DND-41 (cell line): ENCODE measurements at regions not wholly inside any gene's neighbourhood (a gene's known extent, or its start where the extent isn't known, plus 50 kb on each side); places are given as distances from the start of the nearest gene placed in this dataset.

ENCODE experiments used
- ATAC-seq: fragments of 200-7000 bp; cut with Tn5 transposase; 3 replicates; pipeline ENCODE4 v1.9.1; 2021; ENCODE audit warnings: low read depth; ENCODE audit not compliant: insufficient read depth
- DNase-seq: peaks from one replicate; pipeline ENCODE4 v3.0.0-alpha.2; 2020
- H2AFZ ChIP-seq: 2 replicates; pipeline ENCODE4 v1.6.0; 2012; ENCODE audit warnings: low read depth, low read length
- H3K27ac ChIP-seq: 2 replicates; pipeline ENCODE4 v1.5.1; 2012; ENCODE audit warnings: low read length, inconsistent platforms
- H3K27me3 ChIP-seq: fragments of 200-600 bp; sonication (generic); 2 replicates; pipeline ENCODE4 v1.6.0; 2012; ENCODE audit warnings: low read length, mild to moderate bottlenecking, inconsistent platforms; ENCODE audit not compliant: insufficient read depth, poor library complexity
- H3K36me3 ChIP-seq: 2 replicates; pipeline ENCODE4 v1.5.1; 2012; ENCODE audit warnings: low read length, inconsistent platforms; ENCODE audit not compliant: insufficient read depth
- H3K4me1 ChIP-seq: 2 replicates; pipeline ENCODE4 v1.5.1; 2012; ENCODE audit warnings: mild to moderate bottlenecking, low read length; ENCODE audit not compliant: insufficient read depth
- H3K4me2 ChIP-seq: 2 replicates; pipeline ENCODE4 v1.6.0; 2012; ENCODE audit warnings: mild to moderate bottlenecking, moderate library complexity, low read length, inconsistent platforms; ENCODE audit not compliant: insufficient read depth
- H3K4me3 ChIP-seq, 2 experiments: fragments of 200-600 bp in 1 of 2; shearing (Covaris generic) in 1 of 2; 2 replicates each; pipeline ENCODE4 v1.5.1; 2012 to 2016; ENCODE audit warnings: inconsistent platforms in 2 of 2, low read length in 2 of 2, mild to moderate bottlenecking in 2 of 2, low read depth in 1 of 2, moderate library complexity in 1 of 2
- H3K79me2 ChIP-seq: 2 replicates; pipeline ENCODE4 v1.6.0; 2012; ENCODE audit warnings: low read length, inconsistent platforms; ENCODE audit not compliant: insufficient read depth
- H3K9ac ChIP-seq: 2 replicates; pipeline ENCODE4 v1.6.0; 2012; ENCODE audit warnings: low read depth, mild to moderate bottlenecking, inconsistent platforms, low read length, moderate library complexity
- H3K9me3 ChIP-seq: 2 replicates; pipeline ENCODE4 v1.5.1; 2012; ENCODE audit warnings: low read length, moderate library complexity, mild to moderate bottlenecking, inconsistent platforms; ENCODE audit not compliant: insufficient read depth, severe bottlenecking
- H4K20me1 ChIP-seq: 2 replicates; pipeline ENCODE4 v1.6.0; 2012; ENCODE audit warnings: low read length; ENCODE audit not compliant: insufficient read depth
- EZH2 ChIP-seq: IDR thresholded peaks from 3 replicates; pipeline ENCODE4 v1.6.1; 2012; ENCODE audit warnings: borderline replicate concordance, low read depth, mild to moderate bottlenecking, moderate library complexity, low read length, inconsistent platforms; ENCODE audit not compliant: severe bottlenecking
- TF ChIP-seq, protein P1 (sequence below): IDR thresholded peaks from 2 replicates; pipeline ENCODE4 v1.5.1; 2012; ENCODE audit warnings: borderline replicate concordance, low read length, moderate library complexity, mild to moderate bottlenecking; ENCODE audit not compliant: poor library complexity, severe bottlenecking; ENCODE audit errors: extremely low read depth

DNA sequence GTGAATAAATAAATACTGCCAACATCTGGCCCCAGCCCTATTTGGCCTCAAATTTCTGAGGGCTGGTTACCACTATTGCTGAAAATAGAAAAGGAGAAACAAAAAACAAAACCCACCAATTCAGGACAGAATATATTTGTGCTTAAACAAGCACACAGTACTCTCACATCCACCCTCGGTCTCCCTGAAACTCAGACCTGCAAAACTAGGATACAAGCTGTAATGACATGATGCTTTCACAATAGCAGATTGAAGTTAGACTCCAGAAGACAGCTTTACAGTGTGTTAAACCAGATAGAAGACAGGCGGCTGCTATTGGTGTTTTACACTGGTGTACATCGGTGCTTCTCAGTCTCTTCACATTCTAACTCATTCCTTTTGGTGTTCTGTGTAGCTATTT, 214.9 kb upstream of the DMRT1 start:
- no peak for TF ChIP-seq EZH2
- TF ChIP-seq, protein P1, sequence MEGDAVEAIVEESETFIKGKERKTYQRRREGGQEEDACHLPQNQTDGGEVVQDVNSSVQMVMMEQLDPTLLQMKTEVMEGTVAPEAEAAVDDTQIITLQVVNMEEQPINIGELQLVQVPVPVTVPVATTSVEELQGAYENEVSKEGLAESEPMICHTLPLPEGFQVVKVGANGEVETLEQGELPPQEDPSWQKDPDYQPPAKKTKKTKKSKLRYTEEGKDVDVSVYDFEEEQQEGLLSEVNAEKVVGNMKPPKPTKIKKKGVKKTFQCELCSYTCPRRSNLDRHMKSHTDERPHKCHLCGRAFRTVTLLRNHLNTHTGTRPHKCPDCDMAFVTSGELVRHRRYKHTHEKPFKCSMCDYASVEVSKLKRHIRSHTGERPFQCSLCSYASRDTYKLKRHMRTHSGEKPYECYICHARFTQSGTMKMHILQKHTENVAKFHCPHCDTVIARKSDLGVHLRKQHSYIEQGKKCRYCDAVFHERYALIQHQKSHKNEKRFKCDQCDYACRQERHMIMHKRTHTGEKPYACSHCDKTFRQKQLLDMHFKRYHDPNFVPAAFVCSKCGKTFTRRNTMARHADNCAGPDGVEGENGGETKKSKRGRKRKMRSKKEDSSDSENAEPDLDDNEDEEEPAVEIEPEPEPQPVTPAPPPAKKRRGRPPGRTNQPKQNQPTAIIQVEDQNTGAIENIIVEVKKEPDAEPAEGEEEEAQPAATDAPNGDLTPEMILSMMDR: no peak
- Histone ChIP-seq H3K4me1 (peaks cover 36% of the 10 kb centered on the region), H3K27me3 (no peaks in the 10 kb centered on the region), H3K27ac (no peak overlapping the region), H3K4me3 (no peak overlapping the region), H3K36me3 (no peaks in the 10 kb centered on the region), H3K9ac (no peak overlapping the region), H4K20me1 (no peaks in the 10 kb centered on the region), H3K4me2 (no peak overlapping the region), H3K79me2 (peaks cover 3% of the 10 kb centered on the region; the same call in 1 of the 2 replicates), H3K9me3 (no peaks in the 10 kb centered on the region), H2AFZ (no peak overlapping the region)
- no peak for DNase-seq
- ATAC-seq: no peak

DNA sequence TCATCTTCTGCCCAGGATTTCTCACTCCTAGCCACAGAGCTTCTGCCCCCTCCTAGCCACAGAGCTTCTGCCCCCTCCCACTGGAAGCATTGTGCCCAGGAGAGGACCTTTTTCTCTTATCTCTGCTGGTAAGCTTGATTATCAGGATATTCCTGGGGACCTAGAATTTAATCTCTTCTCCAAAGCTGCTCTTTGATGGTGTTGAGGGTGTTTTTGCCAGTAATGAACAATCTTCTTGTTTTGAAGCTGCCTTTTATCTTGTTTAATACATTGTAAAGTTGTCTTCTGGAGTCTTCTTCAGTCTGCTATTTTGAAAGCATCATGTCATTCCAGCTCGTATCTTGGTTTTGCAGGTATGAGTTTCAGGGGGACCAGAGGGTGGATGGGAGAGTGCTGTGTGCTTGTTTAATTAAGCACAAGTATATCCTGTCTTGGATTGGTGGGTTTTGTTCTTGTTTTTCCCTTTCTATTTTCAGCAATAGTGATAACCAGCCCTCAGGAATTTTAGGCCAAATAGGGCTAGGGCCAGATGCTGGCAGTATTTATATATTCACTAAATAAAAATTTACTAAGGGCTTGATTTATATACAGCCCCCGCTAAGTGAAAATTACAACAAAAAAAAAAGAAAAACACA, 214.0 kb upstream of the DMRT1 start:
- peaks cover 3% of the 10 kb centered on the region; the same call in 1 of the 2 replicates for H3K79me2 ChIP-seq
- no peak overlapping the region for H2AFZ ChIP-seq
- no peak for ATAC-seq

DNA sequence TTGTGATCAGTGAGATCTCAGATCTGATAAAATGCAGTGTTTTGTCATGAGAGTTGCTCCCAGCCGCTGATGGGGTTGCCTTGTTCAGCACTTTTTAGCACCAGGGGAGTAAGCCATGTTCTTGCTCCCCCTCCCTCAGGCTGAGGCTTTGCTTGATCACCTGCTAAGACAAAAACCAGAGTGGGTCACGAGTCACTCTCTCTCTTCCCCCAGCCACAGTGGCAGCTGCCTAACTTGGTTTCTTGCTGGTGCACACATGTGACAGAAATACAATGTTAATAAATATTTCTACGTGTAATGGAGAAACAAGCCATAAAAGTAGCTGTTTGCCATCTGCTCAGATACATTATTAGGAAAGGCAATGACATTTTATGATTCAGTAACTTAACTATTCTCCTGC, 212.4 kb upstream of the DMRT1 start:
- Histone ChIP-seq H3K27me3 (no peaks in the 10 kb centered on the region), H3K36me3 (no peaks in the 10 kb centered on the region), H3K9me3 (peaks cover 8% of the 10 kb centered on the region), H3K4me3 (0 out of 4 replicates have a peak overlapping the region, but pooled peaks of 1 of the 2 experiments have one; percentile 23), H3K4me2 (peak overlapping the region; percentile 54), H3K27ac (peak overlapping the region; percentile 98), H4K20me1 (no peaks in the 10 kb centered on the region), H3K9ac (peak overlapping the region; percentile 42), H2AFZ (no peak overlapping the region), H3K79me2 (peaks cover 3% of the 10 kb centered on the region; the same call in 1 of the 2 replicates), H3K4me1 (peaks cover 51% of the 10 kb centered on the region)
- peak; percentile 67 for ATAC-seq
- TF ChIP-seq, protein P1: no peak
- TF ChIP-seq EZH2: no peak
- DNase-seq: peak; percentile 57

More for the DNA sequence above, 214.0 kb upstream of the DMRT1 start:
- H4K20me1 ChIP-seq: no peaks in the 10 kb centered on the region
- no peak overlapping the region for H3K4me3 ChIP-seq
- no peak overlapping the region for H3K27ac ChIP-seq
- peaks cover 45% of the 10 kb centered on the region for H3K4me1 ChIP-seq
- H3K9ac ChIP-seq: no peak overlapping the region
- H3K27me3 ChIP-seq: no peaks in the 10 kb centered on the region
- no peak overlapping the region for H3K4me2 ChIP-seq
- no peak for DNase-seq
- no peaks in the 10 kb centered on the region for H3K9me3 ChIP-seq
- TF ChIP-seq, protein P1: no peak
- no peak for TF ChIP-seq EZH2
- H3K36me3 ChIP-seq: no peaks in the 10 kb centered on the region
